SK-N-MC (cell line): ENCODE measurements at regions not wholly inside any gene's neighbourhood (a gene's known extent, or its start where the extent isn't known, plus 50 kb on each side); places are given as distances from the start of the nearest gene placed in this dataset.

Experiments
- DNase-seq: peaks from one replicate; pipeline ENCODE4 v3.0.0-alpha.2; 2011; ENCODE audit warnings: low read depth, low spot score
- H3K27ac ChIP-seq: fragments of 200-600 bp; sonication (generic); 2 replicates; pipeline ENCODE4 v1.5.1; 2016; ENCODE audit warnings: mixed run types
- H3K36me3 ChIP-seq: fragments of 200-600 bp; sonication (generic); 2 replicates; pipeline ENCODE4 v1.6.1; 2017; ENCODE audit warnings: antibody characterized with exemption, low read length, mixed read lengths; ENCODE audit not compliant: insufficient read depth
- H3K4me3 ChIP-seq: fragments of 200-600 bp; sonication (generic); 2 replicates; pipeline ENCODE4 v1.5.1; 2016
- H3K9ac ChIP-seq: fragments of 200-600 bp; sonication (generic); 2 replicates; pipeline ENCODE4 v1.8.0; 2017; ENCODE audit warnings: mixed run types, mixed read lengths; ENCODE audit not compliant: insufficient read length
- H3K9me3 ChIP-seq: fragments of 200-600 bp; sonication (generic); 2 replicates; pipeline ENCODE4 v1.6.1; 2017; ENCODE audit warnings: low read depth, mild to moderate bottlenecking, antibody characterized with exemption, low read length, moderate library complexity, mixed read lengths
- EZH2 ChIP-seq: fragments of 200-600 bp; sonication (generic); IDR thresholded peaks from one replicate; pipeline ENCODE4 v1.6.1; 2017; ENCODE audit warnings: antibody characterized with exemption
- FOXP2 ChIP-seq: optimal IDR thresholded peaks from 2 replicates; pipeline ENCODE3; 2011; ENCODE audit warnings: mild to moderate bottlenecking, moderate library complexity; ENCODE audit not compliant: insufficient read depth; ENCODE audit errors: extremely low read length, control extremely low read depth
- POLR2AphosphoS5 ChIP-seq: IDR thresholded peaks from 2 replicates; pipeline ENCODE4 v1.6.1; 2012; ENCODE audit warnings: mild to moderate bottlenecking, low read depth, low read length, borderline replicate concordance

DNA sequence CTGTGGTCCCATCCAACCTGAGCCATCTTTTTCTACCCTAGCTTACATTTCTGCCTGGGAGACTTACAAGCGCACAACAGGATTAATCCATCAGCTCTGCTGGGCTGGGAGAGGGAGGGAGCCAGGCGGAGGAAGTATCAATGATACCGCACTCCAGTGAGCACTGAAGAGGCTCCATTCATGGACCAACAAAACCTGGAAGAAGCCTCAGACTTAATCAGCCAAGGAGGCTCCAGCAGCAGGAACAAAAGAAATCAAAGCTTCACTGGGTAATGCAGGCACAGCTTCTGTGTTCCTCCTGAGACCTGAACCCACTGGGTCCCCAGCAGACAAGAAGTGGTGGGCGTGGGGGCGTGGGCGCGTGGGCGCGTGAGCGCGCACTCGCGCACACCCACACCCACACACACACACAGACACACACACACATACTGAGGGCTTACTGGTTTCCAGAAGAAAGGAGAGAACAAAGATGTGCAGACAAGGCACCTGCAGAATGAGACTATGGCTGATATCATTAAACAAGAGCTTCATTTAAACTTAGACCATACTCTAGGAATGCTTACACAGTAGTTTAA lies 87.0 kb upstream of the BOC start:
- no peak for TF ChIP-seq EZH2
- no peak for TF ChIP-seq FOXP2
- no peak for TF ChIP-seq POLR2AphosphoS5
- Histone ChIP-seq H3K36me3 (no peaks in the 10 kb centered on the region), H3K9me3 (no peaks in the 10 kb centered on the region), H3K27ac (no peak overlapping the region), H3K4me3 (no peak overlapping the region), H3K9ac (no peak overlapping the region)
- no peak for DNase-seq

DNA sequence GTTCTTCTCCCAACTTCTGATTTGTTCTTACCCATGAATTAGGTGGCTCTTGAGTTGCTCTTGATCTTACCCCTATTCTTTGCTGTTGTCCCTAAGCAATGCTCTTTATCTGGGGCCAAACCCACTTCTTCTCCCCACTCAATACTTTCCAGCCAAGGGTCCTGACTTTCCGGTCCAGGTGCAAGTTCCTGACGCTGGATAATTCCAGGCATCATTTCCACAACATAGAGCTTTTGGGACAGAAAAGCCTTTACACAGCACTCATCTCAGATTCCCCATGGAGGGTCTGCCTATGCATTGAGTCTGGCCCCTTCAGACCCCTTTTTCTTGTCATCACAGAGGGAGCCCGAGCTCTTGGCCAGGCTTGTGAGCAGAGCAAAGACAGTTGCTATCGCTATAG lies 85.4 kb upstream of the BOC start:
- TF ChIP-seq FOXP2 (no peak), EZH2 (no peak), POLR2AphosphoS5 (no peak)
- Histone ChIP-seq H3K9ac (no peak overlapping the region), H3K36me3 (no peaks in the 10 kb centered on the region), H3K4me3 (no peak overlapping the region), H3K9me3 (no peaks in the 10 kb centered on the region), H3K27ac (no peak overlapping the region)
- no peak for DNase-seq

DNA sequence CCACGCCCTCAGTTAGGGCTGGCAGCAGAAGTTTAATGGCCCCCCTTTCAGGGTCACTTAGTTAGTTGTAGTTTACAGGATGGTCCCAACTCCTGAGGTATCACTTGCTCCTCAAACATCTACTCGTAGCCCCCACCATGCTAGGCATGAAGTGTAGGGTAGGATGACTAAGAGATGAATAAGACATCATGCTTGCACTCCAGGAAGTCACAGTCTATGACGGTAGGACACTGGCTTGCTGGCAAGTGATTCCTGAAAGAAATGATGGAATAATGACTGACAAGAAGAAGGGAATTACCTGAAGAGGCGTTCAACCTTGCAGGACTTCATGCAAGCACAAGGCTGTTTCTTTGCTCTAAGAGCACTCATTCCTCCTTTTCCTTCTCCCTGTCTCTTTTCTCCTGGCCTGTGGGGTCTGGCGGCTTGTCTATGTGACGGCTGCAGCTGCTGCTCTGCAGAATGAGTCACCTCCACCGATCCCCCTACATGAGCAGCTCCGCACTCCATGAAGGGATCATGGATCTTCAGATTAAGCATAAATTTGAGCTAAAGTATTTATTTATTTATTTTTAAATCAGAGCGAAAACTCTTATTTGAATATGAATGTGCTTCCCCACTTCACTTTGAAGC lies 82.9 kb upstream of the BOC start:
- H3K9ac ChIP-seq = no peak overlapping the region
- no peak for DNase-seq
- no peaks in the 10 kb centered on the region for H3K9me3 ChIP-seq
- no peaks in the 10 kb centered on the region for H3K36me3 ChIP-seq
- H3K27ac ChIP-seq = no peak overlapping the region
- TF ChIP-seq POLR2AphosphoS5 (no peak), EZH2 (no peak), FOXP2 (no peak)
- no peak overlapping the region for H3K4me3 ChIP-seq

DNA sequence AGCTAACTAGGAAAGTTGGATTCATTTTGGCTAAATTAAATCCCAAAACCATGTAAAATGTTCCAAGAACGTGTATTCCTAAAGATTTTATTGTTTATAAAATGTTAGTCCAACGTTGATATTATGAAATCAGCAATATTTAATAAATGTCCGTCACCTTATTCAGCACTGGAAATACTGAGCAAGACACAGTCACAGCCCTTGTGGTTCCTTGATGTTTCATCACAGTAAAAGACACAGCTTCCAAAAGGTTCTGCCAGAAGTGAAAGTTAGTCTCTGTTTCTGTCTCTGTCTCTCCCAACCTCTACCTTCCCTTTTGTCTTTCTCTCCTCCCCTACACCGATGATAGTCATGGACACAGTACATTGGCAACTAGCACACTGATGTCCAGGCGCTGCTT lies 82.2 kb upstream of the BOC start:
- no peak for DNase-seq
- H3K4me3 ChIP-seq = no peak overlapping the region
- H3K36me3 ChIP-seq = no peaks in the 10 kb centered on the region

GRCh38 chr3:113132571-113132996 lies 78.8 kb upstream of the BOC start:
- Histone ChIP-seq H3K9ac (no peak overlapping the region), H3K4me3 (no peak overlapping the region), H3K27ac (no peak overlapping the region), H3K9me3 (no peaks in the 10 kb centered on the region), H3K36me3 (no peaks in the 10 kb centered on the region)
- DNase-seq = no peak
- no peak for TF ChIP-seq FOXP2

More for the DNA sequence above, 82.2 kb upstream of the BOC start:
- TF ChIP-seq POLR2AphosphoS5 (no peak), EZH2 (no peak), FOXP2 (no peak)
- no peak overlapping the region for H3K9ac ChIP-seq
- H3K27ac ChIP-seq = no peak overlapping the region
- H3K9me3 ChIP-seq = no peaks in the 10 kb centered on the region

- Histone ChIP-seq H3K4me3 (no peak overlapping the region), H3K27ac (no peak overlapping the region), H3K9me3 (no peaks in the 10 kb centered on the region), H3K9ac (no peak overlapping the region), H3K36me3 (no peaks in the 10 kb centered on the region)
- DNase-seq = no peak
- TF ChIP-seq POLR2AphosphoS5 (no peak), FOXP2 (no peak), EZH2 (no peak)
These were observed 78.2 kb upstream of the BOC start for GRCh38 chr3:113133140-113133539.

DNA sequence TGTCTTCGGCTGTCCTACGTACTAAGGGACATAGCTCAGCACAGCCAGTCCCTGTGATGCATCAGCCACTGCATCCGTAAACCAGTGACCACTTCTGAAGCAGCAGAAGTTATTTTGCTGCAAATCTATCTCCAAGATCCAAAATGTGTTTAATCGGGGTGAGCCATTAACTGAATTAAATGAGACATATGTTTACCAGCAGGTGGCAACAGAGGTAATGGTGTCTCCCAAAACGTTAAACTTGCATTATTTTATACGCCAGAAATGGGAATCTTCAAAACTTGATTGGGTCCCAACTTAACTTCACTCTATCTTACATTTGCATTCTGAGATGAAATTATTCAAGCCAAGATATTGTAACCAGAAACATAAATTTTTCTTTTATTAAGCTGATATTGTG lies 75.3 kb upstream of the BOC start:
- DNase-seq = no peak

DNA sequence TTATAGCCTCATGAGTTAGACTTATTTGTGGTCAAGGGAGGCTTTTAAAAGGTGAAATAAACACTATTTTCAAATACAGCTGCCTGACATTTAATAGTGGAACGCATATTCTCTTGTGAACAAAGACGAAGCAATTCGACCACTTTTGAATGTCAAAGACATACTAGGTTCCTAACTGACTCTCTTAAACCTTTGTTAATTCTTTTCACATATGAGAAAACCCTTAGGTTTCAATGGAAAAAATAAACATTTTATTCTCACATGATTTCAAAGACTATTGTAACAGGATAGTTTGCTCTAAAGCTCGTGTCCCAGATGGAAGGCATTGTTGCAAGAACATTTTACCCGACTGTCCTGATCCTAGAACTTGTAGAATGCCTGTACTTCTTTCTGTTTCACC lies 74.8 kb upstream of the BOC start:
- Histone ChIP-seq H3K27ac (no peak overlapping the region), H3K9me3 (no peaks in the 10 kb centered on the region)

More for the DNA sequence above, 75.3 kb upstream of the BOC start:
- TF ChIP-seq FOXP2 (no peak), POLR2AphosphoS5 (no peak), EZH2 (no peak)
- Histone ChIP-seq H3K4me3 (no peak overlapping the region), H3K9ac (no peak overlapping the region), H3K9me3 (no peaks in the 10 kb centered on the region), H3K36me3 (no peaks in the 10 kb centered on the region), H3K27ac (no peak overlapping the region)

DNA sequence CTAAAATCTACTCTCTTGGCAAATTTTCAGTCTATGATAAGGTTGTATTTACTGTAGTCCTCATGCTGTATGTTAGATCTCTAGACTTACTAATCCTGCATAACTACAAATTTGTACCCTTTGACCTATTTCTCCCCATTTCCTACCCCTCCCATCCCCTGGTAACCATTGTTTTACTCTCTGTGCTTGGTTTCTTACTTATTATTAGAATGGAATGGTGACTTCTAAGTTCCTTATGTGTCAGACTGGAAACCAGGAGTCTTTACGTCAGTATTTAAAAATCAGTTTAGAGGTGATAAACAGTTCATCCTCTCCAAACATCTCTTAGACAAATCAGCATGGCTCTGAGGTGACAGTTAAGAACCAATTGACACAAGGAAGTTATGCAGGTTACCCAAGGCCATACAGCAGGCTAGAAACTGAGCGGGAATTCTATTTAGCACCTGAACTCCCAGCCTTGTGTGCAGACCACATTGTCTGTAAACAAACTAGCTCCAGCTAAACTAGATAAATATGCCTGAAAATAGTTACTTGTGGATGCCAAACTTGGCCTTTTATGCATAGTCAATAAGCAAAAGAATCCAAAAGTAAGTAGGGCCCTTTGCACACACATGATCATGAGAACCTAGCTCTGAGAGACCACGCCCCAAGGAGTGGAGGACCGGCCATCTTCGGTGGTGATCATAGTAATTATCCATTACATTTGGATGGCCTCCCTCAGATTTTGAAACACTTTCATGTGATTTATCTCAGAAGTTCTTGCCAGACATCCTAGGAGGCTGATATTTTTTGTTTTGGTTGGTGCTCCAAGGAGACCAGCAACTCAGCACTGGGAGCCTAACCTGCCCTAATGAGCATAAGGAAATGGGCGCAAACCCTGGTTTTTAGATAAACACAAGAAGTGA lies 72.3 kb upstream of the BOC start:
- no peaks in the 10 kb centered on the region for H3K36me3 ChIP-seq
- H3K27ac ChIP-seq = no peak overlapping the region
- DNase-seq = no peak
- H3K9me3 ChIP-seq = no peaks in the 10 kb centered on the region
- TF ChIP-seq POLR2AphosphoS5 (no peak), FOXP2 (no peak), EZH2 (no peak)
- H3K4me3 ChIP-seq = no peak overlapping the region
- H3K9ac ChIP-seq = no peak overlapping the region

More for the DNA sequence above, 74.8 kb upstream of the BOC start:
- Histone ChIP-seq H3K36me3 (no peaks in the 10 kb centered on the region), H3K4me3 (no peak overlapping the region), H3K9ac (no peak overlapping the region)
- TF ChIP-seq FOXP2 (no peak), POLR2AphosphoS5 (no peak), EZH2 (no peak)
- DNase-seq = no peak
